Right hindlimb (tissue), 1 donor: ENCODE measurements at regions not wholly inside any gene's neighbourhood (a gene's known extent, or its start where the extent isn't known, plus 50 kb on each side); places are given as distances from the start of the nearest gene placed in this dataset.

Experiments
- DNase-seq: peaks from one replicate; pipeline ENCODE4 v3.0.0-alpha.2; 2018

DNA sequence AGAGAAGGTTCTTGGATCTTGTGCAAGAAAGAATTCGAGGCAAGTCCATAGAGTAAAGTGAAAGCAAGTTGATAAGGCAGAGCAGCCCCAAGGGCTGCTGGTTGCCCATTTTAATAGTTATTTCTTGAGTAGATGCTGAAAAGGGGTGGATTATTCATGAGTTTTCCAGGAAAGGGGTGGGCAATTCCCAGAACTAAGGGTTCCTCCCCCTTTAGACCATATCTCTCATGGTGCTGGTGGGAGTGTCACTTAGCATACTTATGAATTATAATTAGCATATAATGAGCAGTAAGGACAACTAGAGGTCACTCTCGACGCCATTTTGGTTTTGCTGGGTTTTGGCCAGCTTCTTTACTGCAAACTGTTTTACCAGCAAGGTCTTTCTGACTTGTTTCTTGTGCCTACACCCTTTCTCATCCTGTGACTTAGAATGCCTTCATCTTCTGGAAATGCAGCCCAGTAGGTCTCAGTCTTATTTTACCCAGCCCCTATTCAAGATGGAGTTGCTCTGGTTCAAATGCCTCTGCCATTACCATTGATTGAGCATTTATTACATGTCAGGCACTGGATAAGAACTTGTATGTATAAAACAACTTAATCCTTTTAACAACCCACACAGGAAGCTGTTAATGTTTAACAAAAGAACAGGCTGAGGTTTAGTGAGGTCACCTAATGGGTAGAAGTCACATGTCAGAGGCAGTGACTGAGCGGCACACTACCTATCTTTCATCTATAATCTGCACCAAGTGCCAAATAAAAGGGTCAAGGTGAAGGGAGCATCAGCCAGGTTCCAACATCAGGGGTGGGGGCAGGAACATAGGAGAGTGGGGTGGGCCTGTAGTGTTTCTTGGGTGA, 250.9 kb downstream of the ICOS start:
- no peak for DNase-seq

DNA sequence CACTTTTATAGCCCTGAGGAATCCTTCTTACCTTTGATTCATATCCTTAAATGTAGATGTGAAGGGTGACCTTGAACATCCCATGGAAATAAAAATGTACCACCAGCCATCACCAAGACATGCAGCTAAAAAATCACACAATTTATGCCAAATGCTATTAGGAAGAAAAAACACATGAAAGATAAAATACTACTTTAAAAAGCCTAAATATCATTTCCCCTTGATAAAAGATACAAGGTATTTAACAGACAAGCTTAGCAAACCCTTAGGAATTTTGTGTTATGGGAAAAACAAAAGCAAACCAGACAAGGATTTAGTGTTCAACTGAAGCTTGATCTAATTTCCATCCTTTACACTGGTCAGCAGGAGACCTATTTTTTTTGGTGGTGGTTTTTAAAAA, 255.0 kb downstream of the ICOS start:
- no peak for DNase-seq

DNA sequence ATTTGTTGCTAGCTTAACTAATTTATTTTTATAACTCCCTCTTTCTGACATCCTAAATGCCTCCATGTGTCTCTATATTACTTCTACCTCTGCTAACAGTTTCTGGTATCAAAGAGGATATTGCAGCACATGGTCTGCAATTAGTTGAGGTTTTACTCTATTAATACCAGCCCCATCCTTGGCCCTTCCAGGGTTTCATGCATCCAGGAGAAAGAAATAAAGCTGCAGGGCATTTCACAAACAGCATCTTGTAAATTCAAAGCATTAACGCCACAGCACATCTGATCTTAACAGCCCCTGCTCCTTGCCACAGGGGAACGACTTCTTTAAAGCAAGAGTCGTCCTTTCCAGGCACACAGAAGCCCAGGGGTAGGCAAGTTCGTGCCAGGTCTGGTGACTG, 258.9 kb downstream of the ICOS start:
- no peak for DNase-seq

DNA sequence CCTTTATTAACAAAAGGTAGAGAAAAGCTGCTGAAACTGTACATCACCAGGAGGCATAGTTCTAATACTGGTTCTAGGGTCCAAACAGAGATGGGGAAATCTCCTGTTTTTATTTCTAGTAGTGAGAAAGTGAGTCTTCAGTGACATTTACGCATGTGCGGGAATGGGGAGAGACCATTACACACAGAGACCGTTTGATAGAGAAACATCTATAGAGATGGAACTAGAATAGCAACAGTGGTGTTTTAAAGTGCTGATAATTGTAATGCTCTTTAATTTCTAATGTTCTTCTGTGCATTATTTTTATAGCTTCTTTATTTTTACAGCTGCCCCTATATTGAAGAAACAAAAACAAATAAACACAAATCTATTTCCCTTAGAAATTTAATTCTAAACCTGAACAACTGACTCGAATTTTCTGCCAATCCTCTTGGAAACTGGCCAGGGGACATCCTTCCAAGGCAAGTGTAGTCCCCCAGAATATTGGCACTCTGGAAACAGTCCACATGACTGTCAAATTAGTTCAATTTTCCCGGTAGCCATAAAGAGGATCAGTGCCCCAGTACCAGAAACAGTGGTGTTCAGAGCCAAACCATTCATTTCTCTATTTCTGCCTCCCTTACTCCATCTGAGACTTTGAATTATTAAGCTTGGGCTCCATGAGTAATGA, 260.9 kb downstream of the ICOS start:
- DNase-seq = no peak

DNA sequence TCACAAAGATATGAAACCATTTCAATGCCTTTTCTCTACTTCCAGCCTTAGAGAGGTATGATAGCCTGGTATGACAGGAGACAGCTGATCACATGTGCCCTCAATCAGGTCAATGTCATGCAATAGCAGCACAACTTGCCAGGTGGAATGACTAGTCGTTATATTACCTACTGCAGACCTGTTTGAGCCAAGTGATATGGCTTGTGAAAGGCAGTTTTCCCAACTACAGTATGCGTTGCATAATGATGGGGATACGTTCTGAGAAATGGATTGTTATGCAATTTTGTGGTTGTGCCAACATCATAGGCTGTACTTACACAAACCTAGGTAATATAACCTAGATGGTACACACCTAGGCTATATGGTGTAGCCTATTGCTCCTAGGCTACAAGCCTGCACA, 262.8 kb downstream of the ICOS start:
- DNase-seq = no peak

DNA sequence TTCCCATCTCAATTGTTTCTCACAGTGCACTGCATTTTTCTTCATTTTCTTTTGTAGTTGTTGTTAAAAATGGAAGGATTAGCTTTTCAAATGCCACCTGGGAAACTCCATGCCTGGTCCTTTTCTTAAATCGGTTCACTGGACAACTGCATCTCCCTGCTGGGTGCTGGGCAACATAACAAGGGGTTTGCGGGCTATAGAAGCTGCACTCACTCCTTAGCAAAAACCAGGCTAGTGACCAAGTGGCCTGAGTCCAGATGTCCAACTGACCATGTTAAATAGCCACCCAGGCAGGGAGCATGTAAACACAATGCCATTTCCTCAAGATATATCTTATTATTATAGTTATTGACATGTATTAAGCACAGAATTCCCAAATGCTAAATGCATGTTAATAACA, 264.9 kb downstream of the ICOS start:
- no peak for DNase-seq

DNA sequence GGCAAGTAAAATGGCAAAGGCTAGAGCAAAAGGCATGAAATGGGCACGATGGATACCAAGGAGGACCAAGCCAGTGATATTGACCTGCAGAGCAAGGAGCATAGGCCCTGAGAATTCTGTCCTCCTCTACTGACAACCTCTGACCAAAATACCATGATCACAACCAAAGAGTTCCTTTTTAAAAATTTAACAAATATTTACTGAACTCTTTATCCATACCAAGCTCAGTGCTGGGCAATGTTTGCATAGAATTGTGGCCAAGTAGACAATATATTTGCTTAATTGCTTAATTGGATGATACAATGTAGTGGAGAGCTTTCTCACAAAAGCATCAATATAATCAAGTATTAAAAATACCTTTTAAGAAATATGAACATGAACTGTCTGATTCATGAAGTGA, 265.7 kb downstream of the ICOS start:
- no peak for DNase-seq

DNA sequence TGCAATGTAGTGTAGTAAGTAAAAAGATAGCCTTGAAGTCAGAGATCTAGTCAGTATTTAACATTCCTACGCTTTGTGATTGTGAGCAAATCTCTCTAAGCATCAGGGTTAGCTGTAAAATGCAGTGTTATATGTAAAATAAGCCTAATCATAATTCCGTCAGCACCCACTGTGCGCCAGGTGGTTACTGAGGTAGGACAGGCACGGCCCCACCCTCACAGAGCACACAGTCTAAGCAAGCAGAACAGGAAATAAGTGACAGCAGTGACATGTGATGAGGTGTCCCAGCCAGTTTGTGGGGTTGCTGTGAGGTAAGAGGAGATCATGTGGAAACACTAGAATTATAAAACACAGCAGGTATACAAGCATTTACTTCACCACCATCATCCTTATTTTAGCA, 267.1 kb downstream of the ICOS start:
- no peak for DNase-seq

DNA sequence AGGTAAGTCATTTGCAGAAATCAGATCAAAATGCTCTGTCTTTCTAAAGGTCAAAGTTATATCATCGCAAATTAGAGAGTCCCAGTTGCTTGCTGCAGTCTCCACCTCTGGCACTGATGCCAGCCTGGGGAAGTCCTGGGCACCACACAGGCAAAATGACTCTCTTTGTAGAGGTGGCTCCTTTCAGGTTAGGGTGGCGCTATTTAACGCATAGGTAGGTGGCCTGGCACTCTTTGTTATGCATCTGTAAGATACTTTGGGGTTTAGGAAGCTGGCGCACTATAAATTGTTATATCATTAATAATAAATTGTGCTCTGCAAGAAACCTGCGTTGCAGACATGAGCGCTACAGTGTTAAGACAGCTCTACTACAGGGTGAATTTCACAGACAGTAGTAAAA, 268.5 kb downstream of the ICOS start:
- DNase-seq = no peak

DNA sequence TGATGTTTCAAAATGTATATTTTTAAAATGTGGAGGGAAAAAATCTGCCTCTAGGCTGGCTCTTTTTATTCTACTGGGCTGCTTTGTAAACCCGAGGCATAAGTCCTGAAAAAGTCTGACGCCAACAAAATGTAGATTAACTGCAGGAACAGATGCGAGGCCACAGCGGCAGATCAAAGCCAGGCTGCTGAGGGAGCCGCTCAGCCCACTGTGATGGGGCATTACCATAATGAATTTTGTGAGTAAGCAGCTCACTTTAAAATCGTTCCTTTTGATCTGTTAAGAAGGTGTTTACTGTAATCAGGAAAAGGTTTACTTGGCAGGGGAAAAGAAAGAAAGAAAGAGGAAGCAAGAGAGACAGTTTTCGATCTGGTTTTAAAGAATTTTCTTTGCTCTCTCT, 269.0 kb downstream of the ICOS start:
- DNase-seq = no peak

DNA sequence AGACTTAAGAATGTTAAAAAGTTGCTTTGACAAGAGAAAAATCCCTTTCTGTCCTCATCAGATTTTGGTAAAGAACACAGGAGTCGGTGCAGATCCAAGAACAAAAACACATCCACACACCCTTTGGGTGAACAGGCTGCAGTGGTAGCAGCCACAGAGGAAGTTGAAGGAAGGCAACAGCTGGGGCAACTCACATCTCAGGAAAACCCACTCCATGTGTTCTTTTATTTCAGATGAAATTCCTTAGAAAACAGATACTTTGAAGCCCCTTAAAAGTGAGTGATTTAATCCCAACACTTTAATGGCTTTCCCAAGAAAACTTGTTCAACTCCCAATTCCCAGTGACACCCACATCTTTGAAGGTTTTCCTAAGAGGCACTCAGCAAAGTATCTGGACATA, 271.3 kb downstream of the ICOS start:
- no peak for DNase-seq

DNA sequence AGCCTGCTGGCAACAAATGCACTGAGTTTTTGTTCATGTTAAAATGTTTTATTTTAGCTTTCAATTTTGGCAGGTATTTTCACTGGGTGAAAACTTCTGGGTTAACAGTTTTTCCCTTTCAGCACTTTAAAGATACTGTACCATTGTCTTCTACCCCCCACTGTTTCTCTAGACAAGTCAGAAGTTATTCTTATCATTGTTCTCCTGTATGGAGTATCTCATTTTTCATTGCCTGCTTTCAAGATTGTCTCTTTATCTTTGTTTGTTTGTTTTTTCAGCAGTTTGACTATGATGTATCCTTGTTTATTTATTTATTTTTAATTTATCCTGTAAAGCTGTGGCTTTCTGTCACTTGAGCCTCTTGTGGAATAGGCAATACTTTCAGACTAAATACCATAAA, 277.0 kb downstream of the ICOS start:
- DNase-seq = no peak

DNA sequence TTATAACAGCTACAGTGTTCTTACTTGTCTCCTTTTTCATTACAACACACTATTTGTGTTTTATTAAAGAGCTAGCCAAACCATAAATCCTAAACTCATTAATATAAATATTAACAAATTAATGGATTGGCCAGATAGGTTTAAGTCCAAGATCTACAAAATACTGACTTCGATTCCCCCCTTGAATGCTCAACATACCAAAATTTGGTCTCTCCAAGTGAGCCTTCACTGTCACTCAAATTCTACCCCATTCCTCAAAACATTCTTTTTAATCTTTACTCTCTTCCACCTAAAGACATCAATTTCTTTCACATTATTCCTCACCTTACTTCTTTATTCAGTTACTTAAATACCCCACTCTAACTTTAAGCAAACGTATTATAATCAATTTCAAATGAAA, 281.5 kb downstream of the ICOS start:
- no peak for DNase-seq

DNA sequence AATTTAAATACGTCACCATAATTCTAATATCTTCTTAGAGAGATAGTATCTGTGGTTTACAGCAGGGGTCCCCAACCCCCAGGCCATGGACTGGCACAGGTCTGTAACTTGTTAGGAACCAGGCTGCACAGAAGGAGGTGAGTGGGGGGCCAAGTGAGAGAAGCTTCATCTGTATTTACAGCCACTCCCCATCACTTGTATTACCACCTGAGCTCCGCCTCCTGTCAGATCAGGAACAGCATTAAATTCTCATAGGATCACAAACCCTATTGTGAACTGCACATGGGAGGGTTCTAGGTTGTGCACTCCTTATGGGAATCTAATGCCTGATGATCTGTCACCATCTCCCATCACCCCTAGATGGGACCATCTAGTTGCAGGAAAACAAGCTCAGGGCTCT, 282.6 kb downstream of the ICOS start:
- DNase-seq = no peak

DNA sequence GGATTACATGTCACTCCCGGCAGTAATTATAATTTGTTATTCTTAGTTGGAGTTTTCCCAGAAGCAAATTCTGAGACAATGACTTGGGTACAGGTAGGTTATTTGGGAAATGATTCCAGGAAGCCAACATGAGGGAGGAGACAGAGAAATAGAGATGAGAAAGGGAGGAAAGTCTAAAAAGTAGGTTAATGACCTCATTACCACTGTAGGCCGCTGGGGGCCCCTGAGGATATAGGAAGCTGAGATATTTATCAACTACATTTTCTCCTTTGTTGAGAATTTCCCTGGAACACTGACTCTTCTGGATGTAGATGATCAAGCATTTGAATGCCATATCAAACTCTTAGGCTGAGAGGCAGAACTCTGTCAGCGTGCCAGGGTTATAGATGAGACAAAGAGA, 284.3 kb downstream of the ICOS start:
- DNase-seq = no peak

DNA sequence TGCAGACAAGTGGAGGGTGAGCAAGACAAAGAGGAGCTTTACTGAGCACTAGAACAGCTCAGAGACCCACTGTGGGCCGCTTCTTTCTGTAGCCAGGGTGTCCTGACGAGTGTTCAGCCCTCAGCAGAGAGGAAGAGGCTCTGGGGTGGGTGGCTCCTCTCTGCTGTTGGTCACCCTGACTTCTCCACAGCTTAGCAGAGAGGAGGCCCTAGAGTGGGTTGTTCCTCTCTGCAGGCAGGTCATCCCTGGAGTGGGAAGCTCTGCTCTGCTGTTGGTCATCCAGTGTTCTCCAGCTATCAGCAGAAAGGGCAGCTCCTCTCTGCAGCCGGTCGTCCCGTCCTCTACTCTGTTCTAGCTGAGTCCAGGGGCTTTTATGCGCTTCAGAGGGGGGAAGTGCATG, 286.5 kb downstream of the ICOS start:
- DNase-seq = no peak

DNA sequence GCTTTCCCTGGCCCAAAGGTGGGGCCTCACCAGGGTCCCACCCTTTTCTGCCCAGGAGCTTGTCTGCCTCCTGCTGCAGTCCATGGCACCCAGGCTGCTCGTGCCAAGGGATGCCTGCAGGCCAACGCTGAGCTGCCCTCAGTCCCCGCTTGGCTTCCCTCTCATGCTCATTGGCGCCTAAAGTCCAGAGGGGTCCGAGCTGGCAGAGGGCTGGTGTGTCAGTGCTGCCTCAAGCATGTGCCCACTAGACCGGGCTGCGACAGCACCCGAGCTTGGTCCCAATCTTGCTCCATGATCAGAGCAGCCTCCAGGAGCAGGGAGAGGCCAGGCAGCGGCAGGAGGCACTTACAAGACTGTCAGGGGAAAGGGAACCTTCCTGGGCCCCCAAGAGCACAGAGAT, 287.0 kb downstream of the ICOS start:
- DNase-seq = no peak

DNA sequence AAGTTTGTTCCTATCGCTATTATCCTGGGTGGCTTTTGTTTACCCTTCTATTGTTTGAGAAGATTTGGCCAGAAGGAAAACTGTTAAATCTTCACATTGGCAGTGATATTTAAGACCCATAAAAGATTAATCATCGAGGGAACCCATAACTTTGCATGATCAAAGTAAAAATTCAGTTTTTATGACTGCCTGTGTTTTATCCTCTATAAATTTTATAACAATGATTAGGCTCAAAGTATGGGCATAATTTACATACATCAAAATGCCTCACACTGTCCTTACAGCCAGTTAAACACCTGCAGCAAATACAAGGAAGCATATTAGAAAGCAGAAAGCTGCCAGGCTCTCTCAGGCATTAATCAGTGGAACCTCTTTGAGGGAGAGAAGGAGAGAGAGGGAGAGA, 289.1 kb downstream of the ICOS start:
- DNase-seq = no peak

DNA sequence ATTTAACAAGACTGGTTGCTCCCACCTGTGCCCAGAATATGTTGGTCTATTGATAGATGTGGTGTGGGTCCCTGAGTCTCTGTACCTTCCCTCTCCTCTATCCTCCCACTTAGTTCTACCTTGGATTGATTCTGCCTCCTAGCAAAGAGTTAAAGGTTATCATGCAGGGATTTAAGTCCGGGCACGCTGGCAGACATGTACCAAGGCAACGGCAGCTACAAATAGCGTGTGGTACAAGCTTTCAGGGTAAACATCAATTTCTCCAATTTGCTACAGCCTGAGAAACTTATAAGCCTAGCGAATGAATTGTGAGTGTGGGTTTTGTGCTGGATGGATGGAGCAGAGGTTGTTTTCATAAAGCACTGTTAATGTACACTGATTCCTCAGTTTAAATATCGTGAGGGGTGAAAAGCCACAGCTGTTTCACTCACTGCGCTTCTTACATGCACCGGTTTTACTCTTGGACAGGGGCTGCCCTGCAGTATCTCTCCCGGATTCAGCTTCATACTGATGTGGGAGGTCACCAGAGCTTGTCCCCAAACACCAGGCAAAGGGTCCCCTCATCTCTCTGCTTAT, 289.8 kb downstream of the ICOS start:
- DNase-seq = no peak

DNA sequence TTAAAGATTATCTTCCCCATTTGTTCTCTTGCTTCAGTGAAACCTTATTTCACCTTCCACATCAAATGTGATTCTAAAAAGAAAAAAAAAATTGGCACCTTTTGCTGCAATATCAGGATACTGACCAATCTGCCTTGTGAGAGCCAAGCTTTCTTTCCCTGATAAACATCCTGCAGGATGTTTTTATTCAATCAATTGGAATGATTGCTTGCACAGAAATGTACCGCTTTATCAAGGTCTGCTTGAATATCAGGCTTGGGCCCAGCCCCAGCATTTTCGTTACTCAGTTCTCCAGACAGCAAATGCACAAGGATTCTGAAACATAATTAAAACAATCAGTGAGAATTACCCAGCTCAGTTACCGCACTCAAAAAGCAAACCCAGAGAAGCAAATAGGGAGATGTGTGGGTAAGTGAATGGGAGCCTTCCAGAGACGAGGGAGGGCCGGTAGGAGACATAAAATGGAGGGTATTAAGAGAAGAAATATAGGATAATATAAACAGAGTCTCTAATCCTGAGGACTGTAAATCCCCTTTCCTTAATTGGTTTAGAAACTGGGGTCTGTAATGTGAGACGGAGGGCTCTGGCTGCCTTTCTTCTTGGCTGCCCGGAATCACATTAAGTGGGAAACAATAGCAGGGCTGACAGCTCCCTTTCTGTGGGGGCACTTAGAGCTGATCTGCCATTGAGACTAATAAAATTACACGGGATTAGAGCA, 291.8 kb downstream of the ICOS start:
- no peak for DNase-seq

DNA sequence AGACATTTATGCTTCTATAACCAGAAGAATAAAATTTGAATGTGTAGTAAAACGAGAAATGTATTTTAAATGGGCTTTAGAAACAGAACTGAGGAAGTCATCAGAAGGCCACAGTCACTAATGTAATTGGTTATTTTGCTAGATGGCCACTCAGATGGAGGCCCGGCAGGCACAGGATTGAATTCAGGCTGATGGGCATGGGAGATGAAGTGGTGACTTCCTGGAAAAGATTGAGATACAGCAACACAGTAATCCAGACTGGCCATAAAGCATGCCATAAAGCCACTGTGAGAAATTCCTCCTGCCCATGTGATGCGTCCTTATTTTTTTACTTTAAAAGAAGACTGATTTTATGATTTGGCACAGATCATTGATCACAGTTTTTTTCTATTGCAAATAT, 297.7 kb downstream of the ICOS start:
- DNase-seq = no peak

DNA sequence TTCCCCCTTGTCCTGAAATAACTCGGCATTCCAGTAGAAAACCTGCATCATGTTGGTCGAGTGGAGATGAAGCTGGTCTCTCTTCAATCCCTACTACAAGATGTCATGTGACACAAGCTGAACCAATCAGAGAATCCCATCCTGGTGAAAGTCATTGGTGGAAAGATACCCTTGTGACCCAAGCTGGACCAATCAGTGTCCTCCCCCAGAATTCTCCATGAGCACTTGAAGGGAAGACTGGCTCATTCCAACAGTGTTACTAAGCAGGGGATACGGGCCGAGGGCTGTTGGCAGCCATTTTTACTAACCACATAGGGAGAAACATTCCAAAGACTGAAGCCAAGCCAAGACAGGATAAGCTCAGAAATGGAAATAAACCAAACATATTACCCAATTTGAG, 298.3 kb downstream of the ICOS start:
- no peak for DNase-seq

DNA sequence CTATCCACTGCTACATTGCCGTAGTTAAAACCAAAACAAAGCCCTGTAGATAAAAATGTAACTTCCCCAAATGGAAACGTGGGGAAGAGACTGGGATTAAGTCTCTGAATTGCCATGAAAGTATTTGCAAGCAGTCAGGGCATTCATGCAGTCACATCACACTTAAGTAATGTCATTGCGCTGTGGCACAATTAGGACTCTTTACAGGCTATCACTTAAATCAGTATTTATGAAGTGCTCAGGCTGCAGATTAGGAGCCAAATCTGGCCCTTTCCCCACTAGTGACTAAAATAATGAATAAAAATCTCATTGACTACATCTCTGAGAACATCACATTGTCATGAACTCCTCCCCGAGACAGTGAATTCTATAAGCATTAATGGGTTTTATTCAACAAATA, 300.9 kb downstream of the ICOS start:
- no peak for DNase-seq
